GM18951 (cell line): ENCODE measurements at regions not wholly inside any gene's neighbourhood (a gene's known extent, or its start where the extent isn't known, plus 50 kb on each side); places are given as distances from the start of the nearest gene placed in this dataset.

ENCODE experiments used
- POLR2A ChIP-seq: IDR thresholded peaks from 4 replicates; pipeline ENCODE4 v1.6.1; 2011; ENCODE audit warnings: mild to moderate bottlenecking; ENCODE audit not compliant: insufficient read length, insufficient read depth; ENCODE audit errors: extremely low read depth
- in situ Hi-C: fragments of 300-500 bp; cut with MboI; formaldehyde crosslinking; loops from one replicate; pipeline ENCODE4 v1.12.0; 2022; ENCODE audit warnings: low sequenced_read_pairs, mixed read lengths, inconsistent platforms; ENCODE audit not compliant: unreplicated experiment

GRCh38 chr22:49292909-49293308, 534.8 kb downstream of the BRD1 start:
- TF ChIP-seq POLR2A, result no peak
- in situ Hi-C loops, result no loop called here

DNA sequence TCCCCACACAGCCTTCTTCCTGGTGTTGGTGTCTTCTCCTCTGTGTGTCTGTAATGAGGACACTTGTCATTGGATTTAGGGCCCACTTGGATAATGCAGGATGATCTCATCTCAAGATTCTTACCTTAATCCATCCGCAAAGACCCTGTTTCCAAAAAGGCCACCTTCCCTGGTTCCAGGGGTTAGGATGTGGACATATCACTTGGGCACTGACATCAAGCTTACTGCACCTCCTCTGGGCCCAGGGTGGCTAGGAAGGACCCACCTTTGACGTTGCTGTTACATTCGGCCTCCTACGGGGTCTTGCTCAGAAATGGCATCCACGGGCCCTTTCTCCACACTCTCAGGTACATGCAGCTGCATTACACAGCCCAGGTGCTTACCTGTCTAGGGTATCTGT, 535.9 kb downstream of the BRD1 start:
- in situ Hi-C loops, result no loop called here
- TF ChIP-seq POLR2A, result no peak

GRCh38 chr22:49291169-49291568, 536.5 kb downstream of the BRD1 start:
- TF ChIP-seq POLR2A, result no peak
- in situ Hi-C loops, result no loop called here

DNA sequence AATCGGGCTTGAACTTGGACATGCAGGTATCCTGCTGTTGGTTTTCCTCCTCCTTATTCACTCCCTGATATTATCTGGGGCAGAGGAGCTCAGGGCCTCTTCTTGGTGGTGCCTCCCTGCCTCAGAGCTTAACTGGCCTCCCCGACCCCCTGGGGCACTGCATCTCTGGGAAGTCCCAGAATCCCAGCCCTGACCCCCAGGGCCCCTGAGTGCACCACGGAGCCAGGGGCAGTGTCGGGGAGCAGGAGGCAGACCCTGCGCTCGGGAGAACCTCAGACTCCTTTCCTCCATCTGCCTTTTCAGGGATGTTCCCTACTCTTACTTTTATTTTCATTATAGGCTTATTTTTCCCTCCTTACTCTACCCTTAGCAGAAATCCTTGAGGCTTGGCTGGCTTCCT, 537.0 kb downstream of the BRD1 start:
- in situ Hi-C loops, result no loop called here
- no peak for TF ChIP-seq POLR2A

DNA sequence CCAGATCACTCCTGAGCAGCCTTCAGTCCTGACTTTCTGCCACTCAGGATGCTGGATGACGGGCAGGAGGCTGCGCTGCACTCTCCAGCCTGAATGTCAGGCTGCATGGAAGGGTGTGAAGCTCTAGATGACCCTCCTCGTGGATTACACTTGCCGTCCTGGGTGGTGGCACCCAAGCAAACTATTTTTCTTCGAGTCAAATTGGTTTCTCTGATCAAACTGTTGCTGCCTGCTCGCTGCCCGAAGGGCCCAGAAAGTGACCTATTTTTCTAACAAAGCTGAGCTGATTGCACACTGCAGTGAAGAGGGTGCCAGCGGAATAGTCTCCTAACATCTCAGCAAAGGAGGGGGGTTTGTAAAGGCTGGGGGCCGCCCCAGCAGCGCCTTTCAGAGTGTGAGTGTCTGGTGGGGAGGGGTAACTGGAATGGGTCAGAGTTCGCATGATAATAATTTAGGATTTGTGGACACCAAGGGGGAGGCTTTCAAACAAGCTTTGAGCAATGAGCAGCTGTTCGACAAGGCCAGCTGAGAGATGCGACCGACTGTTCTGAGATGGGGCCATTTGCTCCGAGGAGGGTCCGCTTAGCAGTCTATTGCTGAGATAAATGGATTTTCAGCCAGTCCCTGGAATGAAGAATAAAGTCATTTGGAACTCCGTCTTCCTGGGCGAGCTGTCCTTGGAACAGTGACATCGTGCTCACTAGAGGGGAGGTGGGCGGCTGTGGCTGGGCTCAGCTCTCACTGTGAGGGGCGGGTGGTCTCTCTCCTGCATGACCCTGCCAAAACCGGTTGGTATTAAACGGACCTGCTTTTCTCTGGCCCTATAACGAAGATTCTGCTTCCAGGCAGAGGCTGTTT, 537.6 kb downstream of the BRD1 start:
- in situ Hi-C loops, result no loop called here
- no peak for TF ChIP-seq POLR2A

- in situ Hi-C loops, result no loop called here
- TF ChIP-seq POLR2A, result no peak
These were observed 541.4 kb downstream of the BRD1 start for GRCh38 chr22:49286181-49286760.

DNA sequence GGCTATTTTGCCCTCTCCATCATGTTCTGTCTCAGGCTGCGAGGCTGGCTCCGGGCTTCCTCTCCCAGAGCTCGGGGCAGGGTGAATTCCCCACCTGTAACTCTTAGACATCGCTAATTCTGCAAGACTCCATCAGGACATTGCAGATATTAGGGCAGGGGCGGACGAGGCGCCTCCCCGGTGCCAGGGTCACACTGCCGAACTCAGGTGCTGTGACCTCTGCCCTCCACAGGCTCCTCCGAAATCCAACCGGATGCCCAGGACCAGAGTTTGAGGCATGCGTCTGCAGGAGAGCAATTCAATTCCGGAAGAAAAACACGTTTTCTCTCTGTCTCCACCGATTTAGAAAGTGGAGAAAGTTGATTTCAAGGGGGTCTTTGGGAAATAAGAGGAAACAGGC, 542.7 kb downstream of the BRD1 start:
- TF ChIP-seq POLR2A, result no peak
- in situ Hi-C loops, result no loop called here

- in situ Hi-C loops, result no loop called here
- TF ChIP-seq POLR2A, result no peak
These were observed 543.5 kb downstream of the BRD1 start for GRCh38 chr22:49284056-49284784.

- TF ChIP-seq POLR2A, result no peak
- in situ Hi-C loops, result no loop called here
These were observed 545.1 kb downstream of the BRD1 start for GRCh38 chr22:49282596-49282995.

- TF ChIP-seq POLR2A, result no peak
- in situ Hi-C loops, result no loop called here
These were observed 546.0 kb downstream of the BRD1 start for GRCh38 chr22:49281467-49282340.

DNA sequence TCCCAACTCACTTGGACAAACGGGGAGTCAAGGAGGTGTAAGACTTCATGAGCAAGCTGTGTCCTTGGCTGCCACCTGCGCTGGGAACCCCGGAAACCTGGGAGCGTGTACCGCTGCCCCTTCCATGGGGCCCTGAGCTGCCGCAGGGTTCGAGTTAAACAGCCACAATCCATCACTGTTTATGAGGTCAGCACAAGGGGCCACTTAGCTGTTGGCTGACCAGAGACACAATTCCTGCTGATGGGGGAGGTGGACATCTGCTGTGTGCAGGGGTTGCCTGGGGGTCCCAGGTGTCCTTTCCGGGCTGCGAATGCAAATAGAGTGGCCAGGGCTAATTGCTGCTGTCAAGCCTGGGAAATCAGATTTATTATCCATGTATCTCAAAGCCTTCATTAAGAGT, 549.3 kb downstream of the BRD1 start:
- in situ Hi-C loops, result no loop called here
- no peak for TF ChIP-seq POLR2A

DNA sequence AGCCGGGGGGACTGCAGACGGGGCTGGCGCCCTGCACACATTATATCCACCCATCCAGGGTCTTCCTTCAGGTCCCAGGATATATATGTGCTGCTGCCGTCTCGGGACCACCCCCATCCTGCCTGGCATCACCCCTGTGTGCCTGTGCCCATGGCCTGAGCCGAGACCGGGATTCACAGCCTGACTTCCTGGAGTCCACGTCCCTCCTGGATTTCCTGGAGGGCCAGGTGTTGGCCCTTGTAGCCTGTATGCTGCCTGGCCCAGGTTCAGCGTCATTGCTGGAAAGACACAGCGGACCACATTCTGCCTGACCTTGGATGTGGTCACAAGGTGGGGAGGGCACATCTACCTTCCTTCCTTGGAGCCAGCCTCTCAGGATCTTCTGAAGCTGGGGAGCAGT, 551.1 kb downstream of the BRD1 start:
- no peak for TF ChIP-seq POLR2A
- in situ Hi-C loops, result no loop called here

- TF ChIP-seq POLR2A, result no peak
- in situ Hi-C loops, result no loop called here
These were observed 552.8 kb downstream of the BRD1 start for GRCh38 chr22:49274754-49275380.
